CD14-positive monocyte (primary cell): ENCODE measurements at regions not wholly inside any gene's neighbourhood (a gene's known extent, or its start where the extent isn't known, plus 50 kb on each side); places are given as distances from the start of the nearest gene placed in this dataset.

ENCODE experiments used
- DNase-seq, 3 donors: peaks; one replicate each; pipeline ENCODE4 v3.0.0-alpha.2; 2011 to 2022
- H2AFZ ChIP-seq: 2 replicates; pipeline ENCODE4 v1.6.0; 2012; ENCODE audit warnings: mild to moderate bottlenecking, low read depth, low read length, inconsistent platforms; ENCODE audit not compliant: insufficient read depth, poor library complexity, severe bottlenecking
- H3K27ac ChIP-seq, 2 donors: 1 replicate in 1 of 2; 2 replicates in 1 of 2; pipeline ENCODE4 v1.5.1; 2012 to 2013; ENCODE audit warnings: low read length in 2 of 2, control low read depth in 1 of 2, inconsistent platforms in 1 of 2, low read depth in 1 of 2, mild to moderate bottlenecking in 1 of 2
- H3K27me3 ChIP-seq, 2 donors: one replicate each; pipeline versions ENCODE4 v1.6.0 to v1.6.1; 2011 to 2013; ENCODE audit warnings: low read length in 2 of 2; ENCODE audit not compliant: control insufficient read depth in 2 of 2, insufficient read depth in 2 of 2
- H3K36me3 ChIP-seq, 2 donors: replicated peaks in 1 of 2; 1 replicate in 1 of 2; 2 replicates in 1 of 2; pipeline versions ENCODE4 v1.5.1 to v1.6.1; 2012 to 2013; ENCODE audit warnings: low read length in 2 of 2, control low read depth in 1 of 2, inconsistent platforms in 1 of 2, mild to moderate bottlenecking in 1 of 2; ENCODE audit not compliant: insufficient read depth in 2 of 2, control insufficient read depth in 1 of 2
- H3K4me1 ChIP-seq, 2 donors: 1 replicate in 1 of 2; 2 replicates in 1 of 2; pipeline versions ENCODE4 v1.5.1 to v1.6.1; 2012 to 2013; ENCODE audit warnings: low read length in 2 of 2, control low read depth in 1 of 2, inconsistent platforms in 1 of 2, mild to moderate bottlenecking in 1 of 2, moderate library complexity in 1 of 2; ENCODE audit not compliant: insufficient read depth in 2 of 2, control insufficient read depth in 1 of 2
- H3K4me2 ChIP-seq: replicated peaks from 2 replicates; pipeline ENCODE3; 2012; ENCODE audit warnings: low read length, moderate library complexity, mild to moderate bottlenecking; ENCODE audit not compliant: poor library complexity, severe bottlenecking; ENCODE audit errors: extremely low read depth
- H3K4me3 ChIP-seq, 3 experiments: fragments of 200-600 bp in 1 of 3; sonication (generic) in 1 of 3; replicated peaks in 1 of 3; 1 replicate in 2 of 3; 2 replicates in 1 of 3; pipeline ENCODE4 v1.5.1; 2011 to 2013; ENCODE audit warnings: low read length in 3 of 3, mild to moderate bottlenecking in 3 of 3, control low read depth in 2 of 3, low read depth in 2 of 3, inconsistent platforms in 1 of 3, moderate library complexity in 1 of 3
- H3K79me2 ChIP-seq: 2 replicates; pipeline ENCODE4 v1.6.0; 2012; ENCODE audit warnings: mild to moderate bottlenecking, control low read depth, inconsistent platforms, low read length, moderate library complexity; ENCODE audit not compliant: insufficient read depth
- H3K9ac ChIP-seq: 2 replicates; pipeline ENCODE4 v1.6.0; 2017; ENCODE audit warnings: low read length, mild to moderate bottlenecking; ENCODE audit not compliant: insufficient read depth, poor library complexity, severe bottlenecking
- H3K9me3 ChIP-seq, 2 donors: replicated peaks in 1 of 2; 1 replicate in 1 of 2; 2 replicates in 1 of 2; pipeline versions ENCODE4 v1.5.1 to v1.6.1; 2012 to 2013; ENCODE audit warnings: low read length in 2 of 2, control low read depth in 1 of 2; ENCODE audit not compliant: control insufficient read depth in 1 of 2, insufficient read depth in 1 of 2
- H4K20me1 ChIP-seq: 2 replicates; pipeline ENCODE4 v1.6.0; 2012; ENCODE audit warnings: mild to moderate bottlenecking, low read length, control low read depth, moderate library complexity; ENCODE audit not compliant: insufficient read depth
- H3K27ac Mint-ChIP-seq, 7 donors: one replicate each; pipeline ENCODE4 v1.8.0; 2020; ENCODE audit warnings: mild to moderate bottlenecking in 7 of 7, mixed read lengths in 7 of 7, moderate library complexity in 6 of 7, inconsistent platforms in 2 of 7
- H3K27me3 Mint-ChIP-seq, 3 donors: one replicate each; pipeline ENCODE4 v1.8.0; 2021 to 2022; ENCODE audit warnings: low read depth in 3 of 3, mild to moderate bottlenecking in 3 of 3, mixed read lengths in 3 of 3, moderate library complexity in 3 of 3, inconsistent platforms in 1 of 3
- H3K36me3 Mint-ChIP-seq, 2 donors: one replicate each; pipeline ENCODE4 v1.8.0; 2020; ENCODE audit warnings: mixed read lengths in 2 of 2, inconsistent platforms in 1 of 2, mild to moderate bottlenecking in 1 of 2
- H3K4me1 Mint-ChIP-seq: one replicate; pipeline ENCODE4 v1.8.0; 2020; ENCODE audit warnings: mild to moderate bottlenecking, mixed read lengths
- H3K4me3 Mint-ChIP-seq, 2 donors: one replicate each; pipeline ENCODE4 v1.8.0; 2020; ENCODE audit warnings: mild to moderate bottlenecking in 2 of 2, mixed read lengths in 2 of 2, moderate library complexity in 1 of 2
- H3K9me3 Mint-ChIP-seq, 7 donors: one replicate each; pipeline ENCODE4 v1.8.0; 2020 to 2022; ENCODE audit warnings: mixed read lengths in 7 of 7, mild to moderate bottlenecking in 6 of 7, moderate library complexity in 6 of 7, inconsistent platforms in 2 of 7
- WGBS: methylation state at CpG from one replicate; pipeline ENCODE4 v1.1.5; 2013; ENCODE audit warnings: missing lambda C conversion rate; ENCODE audit not compliant: insufficient coverage; 5-methylcytosine and 5-hydroxymethylcytosine counted together
- intact Hi-C, 2 donors: fragments of 100-400 bp; cut with micrococcal nuclease; formaldehyde crosslinking; loops; one replicate each; pipeline versions ENCODE4 v1.15.0 to v1.15.1; 2023
- TF ChIP-seq, protein P1 (sequence below): fragments of 200-600 bp; IDR thresholded peaks from one replicate; pipeline ENCODE4 v1.8.0; 2022; ENCODE audit warnings: antibody characterized with exemption, mild to moderate bottlenecking

DNA sequence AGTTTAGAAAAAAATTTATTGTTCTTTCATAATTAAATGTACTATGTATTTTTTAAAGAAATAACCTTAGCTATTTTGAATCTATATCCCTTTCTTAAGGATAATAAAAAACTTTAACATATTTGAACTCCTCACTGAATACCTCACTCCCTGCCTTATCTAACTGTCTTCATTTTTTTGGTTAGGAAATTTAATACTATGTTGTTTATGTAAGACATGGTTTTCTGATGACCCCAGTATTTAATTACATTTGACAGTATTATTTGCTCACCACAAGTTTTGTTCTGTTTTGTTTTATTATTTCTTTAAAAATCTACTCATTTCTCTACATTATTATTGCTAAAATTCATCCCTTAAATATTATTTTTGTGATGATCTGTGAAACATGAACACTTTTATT, 394.4 kb upstream of the ADGRB3 start:
- intact Hi-C loops = no loop called here
- H3K4me3 ChIP-seq = no peak overlapping the region
- H3K4me1 Mint-ChIP-seq = no peaks in the 10 kb centered on the region

DNA sequence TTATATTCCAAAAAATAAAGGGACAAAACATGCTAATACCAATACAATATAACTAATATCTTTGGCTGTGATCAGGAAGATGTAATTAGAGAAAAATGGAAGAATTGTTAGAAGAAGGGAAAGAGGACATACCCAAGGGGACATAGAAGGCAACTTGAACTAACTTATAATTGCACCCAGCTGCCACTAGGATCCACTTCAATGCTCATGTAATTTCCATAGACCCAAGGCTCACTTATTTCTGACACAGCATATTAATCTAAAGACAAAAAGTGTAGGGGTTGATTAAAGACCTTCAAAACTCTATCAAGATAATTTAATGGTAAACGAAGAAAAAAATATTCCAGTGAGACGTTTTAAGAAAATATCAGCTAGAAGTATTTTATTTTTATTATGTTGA, 396.0 kb upstream of the ADGRB3 start:
- Mint-ChIP-seq H3K4me3 (no peak overlapping the region), H3K36me3 (no peaks in the 10 kb centered on the region), H3K27me3 (no peaks in the 10 kb centered on the region), H3K4me1 (no peaks in the 10 kb centered on the region), H3K27ac (no peak overlapping the region), H3K9me3 (peaks cover 0 to 3% (median 0%) of the 10 kb centered on the region in 7 donors)
- intact Hi-C loops = no loop called here
- no CpG with 5 or more reads among the region's 2 CpGs for WGBS
- no peaks in the 10 kb centered on the region for H3K36me3 ChIP-seq
- no peak for DNase-seq
- TF ChIP-seq, protein P1, sequence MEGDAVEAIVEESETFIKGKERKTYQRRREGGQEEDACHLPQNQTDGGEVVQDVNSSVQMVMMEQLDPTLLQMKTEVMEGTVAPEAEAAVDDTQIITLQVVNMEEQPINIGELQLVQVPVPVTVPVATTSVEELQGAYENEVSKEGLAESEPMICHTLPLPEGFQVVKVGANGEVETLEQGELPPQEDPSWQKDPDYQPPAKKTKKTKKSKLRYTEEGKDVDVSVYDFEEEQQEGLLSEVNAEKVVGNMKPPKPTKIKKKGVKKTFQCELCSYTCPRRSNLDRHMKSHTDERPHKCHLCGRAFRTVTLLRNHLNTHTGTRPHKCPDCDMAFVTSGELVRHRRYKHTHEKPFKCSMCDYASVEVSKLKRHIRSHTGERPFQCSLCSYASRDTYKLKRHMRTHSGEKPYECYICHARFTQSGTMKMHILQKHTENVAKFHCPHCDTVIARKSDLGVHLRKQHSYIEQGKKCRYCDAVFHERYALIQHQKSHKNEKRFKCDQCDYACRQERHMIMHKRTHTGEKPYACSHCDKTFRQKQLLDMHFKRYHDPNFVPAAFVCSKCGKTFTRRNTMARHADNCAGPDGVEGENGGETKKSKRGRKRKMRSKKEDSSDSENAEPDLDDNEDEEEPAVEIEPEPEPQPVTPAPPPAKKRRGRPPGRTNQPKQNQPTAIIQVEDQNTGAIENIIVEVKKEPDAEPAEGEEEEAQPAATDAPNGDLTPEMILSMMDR = no peak
- no peak overlapping the region for H2AFZ ChIP-seq
- H3K4me3 ChIP-seq = no peak overlapping the region
- H3K27ac ChIP-seq = no peak overlapping the region
- no peaks in the 10 kb centered on the region for H3K4me1 ChIP-seq
- no peaks in the 10 kb centered on the region for H4K20me1 ChIP-seq
- H3K4me2 ChIP-seq = no peak overlapping the region
- H3K79me2 ChIP-seq = no peaks in the 10 kb centered on the region
- no peaks in the 10 kb centered on the region for H3K9me3 ChIP-seq
- no peaks in the 10 kb centered on the region for H3K27me3 ChIP-seq
- H3K9ac ChIP-seq = no peak overlapping the region

More for the DNA sequence above, 394.4 kb upstream of the ADGRB3 start:
- Histone ChIP-seq H2AFZ (no peak overlapping the region), H3K27ac (no peak overlapping the region), H3K9me3 (no peaks in the 10 kb centered on the region), H3K4me1 (no peaks in the 10 kb centered on the region), H3K4me2 (no peak overlapping the region), H3K27me3 (no peaks in the 10 kb centered on the region), H3K79me2 (no peaks in the 10 kb centered on the region), H3K9ac (no peak overlapping the region), H4K20me1 (no peaks in the 10 kb centered on the region), H3K36me3 (no peaks in the 10 kb centered on the region)
- TF ChIP-seq, protein P1 = no peak
- peaks cover 0 to 3% (median 0%) of the 10 kb centered on the region in 7 donors for H3K9me3 Mint-ChIP-seq
- no peak overlapping the region for H3K27ac Mint-ChIP-seq
- no peaks in the 10 kb centered on the region for H3K27me3 Mint-ChIP-seq
- H3K36me3 Mint-ChIP-seq = no peaks in the 10 kb centered on the region
- no peak for DNase-seq
- no peak overlapping the region for H3K4me3 Mint-ChIP-seq
